NCI-H1417 (cell line): ENCODE measurements at regions not wholly inside any gene's neighbourhood (a gene's known extent, or its start where the extent isn't known, plus 50 kb on each side); places are given as distances from the start of the nearest gene placed in this dataset.
A peak's percentile ranks its signal among the peaks of the same experiment; 100 is the strongest.

Source experiments
- DNase-seq, 3 experiments: peaks; one replicate each; lab custom pipeline; 2025; lab: John Stamatoyannopoulos, UW

DNA sequence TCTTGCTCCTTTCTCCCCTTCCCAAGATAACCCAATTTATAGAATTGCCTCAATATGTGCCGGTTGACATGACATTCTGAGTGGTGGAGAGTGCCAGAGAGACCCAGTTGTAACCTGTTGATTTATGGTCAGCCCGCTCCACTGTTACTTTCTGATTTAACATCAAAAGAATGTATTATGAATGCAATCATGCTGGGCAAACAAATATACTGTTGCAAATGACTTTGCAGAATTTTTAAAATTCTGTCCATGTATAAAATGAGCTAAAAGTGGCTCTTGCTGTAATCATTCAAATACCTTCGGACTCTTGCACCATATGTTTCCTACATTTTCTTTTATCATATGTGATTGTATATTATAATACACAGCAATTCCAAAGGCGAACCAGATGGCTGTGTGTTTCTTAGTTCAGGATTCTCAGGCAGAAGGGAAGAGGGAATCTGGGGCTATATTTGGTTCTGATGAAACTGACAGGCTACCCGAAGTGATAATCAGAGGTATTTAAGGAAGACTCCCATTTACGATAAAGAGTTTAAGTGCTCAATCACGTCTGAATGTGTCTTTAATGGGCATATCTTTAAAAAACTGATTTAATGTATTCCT is 131.7 kb downstream of the CLCN4 start:
- no peak for DNase-seq

DNA sequence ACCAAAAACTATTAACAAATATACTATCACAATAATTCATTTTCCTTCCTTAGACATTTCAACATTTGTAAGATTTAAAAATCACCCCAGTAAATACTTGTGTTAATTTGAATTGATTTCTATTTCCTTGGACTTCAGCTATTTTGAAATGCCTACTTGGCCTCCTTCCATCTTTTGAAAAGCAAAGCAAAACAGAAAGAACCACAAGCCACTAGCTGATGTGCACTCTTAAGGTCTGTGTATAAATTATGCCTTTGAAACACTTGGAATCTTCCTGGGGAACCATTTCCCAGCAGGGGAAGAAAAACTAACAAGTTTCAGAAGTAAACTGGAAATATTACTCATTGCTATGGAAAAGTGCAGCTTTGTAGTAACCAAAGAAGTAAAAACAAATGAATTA is 139.8 kb downstream of the CLCN4 start:
- no peak for DNase-seq

DNA sequence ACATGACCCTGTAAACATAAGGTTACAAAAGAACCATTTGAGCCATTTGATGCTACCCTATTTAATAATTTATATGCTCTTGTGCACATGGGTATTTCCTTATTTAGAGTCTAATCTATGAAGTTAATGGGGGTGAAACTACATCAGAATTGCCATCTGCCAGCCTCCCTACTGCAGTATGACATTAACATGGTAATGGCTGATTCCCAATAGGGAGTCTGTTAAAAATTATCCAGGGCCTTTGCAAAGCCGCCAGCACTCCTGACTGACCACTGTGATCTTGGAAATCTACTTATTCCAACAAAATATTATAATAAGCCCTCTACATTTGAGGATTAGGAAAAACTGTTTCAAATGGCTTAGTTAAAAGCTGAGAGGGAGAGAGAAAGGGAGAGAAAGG is 153.7 kb downstream of the CLCN4 start:
- no peak for DNase-seq

DNA sequence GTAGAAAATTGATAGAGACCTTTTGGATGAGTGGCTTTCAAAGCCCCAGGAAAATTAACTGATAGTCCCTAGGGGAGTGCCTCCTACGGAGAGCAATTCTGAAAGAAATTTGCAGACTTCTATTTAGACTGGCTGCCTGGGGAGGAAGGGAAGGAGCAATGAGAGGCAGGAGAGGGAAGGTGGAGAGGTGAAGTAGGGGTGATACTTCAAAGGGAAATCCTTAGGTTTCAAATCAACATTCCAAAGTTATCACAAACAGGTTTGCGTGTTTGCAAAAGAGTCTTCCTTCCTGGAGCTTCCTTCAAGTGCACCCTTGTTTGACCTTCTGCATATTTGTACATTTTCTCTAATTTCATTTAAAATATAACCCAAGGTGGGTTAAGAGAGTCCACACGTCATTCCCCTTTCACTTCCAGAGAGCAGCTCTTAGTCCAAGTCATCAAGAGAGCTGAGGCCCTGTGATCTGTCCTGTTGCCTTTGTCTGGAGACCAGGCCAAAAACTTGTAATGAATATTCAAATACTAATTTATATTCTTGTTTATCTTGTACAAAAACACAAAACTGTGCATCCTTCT is 157.8 kb downstream of the CLCN4 start:
- no peak for DNase-seq

DNA sequence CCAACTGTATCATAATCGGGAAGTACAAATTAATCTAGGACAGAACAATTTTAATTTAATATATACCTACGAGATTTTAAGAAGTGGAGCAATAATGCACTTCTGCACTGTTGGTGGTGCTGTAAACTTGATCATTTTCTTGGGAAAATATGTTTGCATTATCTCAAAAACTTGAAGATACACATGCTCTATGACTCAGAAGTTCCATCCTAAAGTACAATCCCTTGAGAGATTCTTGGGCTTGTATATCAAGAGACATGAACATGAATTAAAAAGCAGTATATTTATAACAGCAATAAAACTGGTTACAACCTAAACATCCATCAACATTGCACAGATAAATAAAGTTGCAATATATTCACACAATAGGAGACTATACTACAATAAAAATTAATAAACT is 168.8 kb downstream of the CLCN4 start:
- DNase-seq = no peak

DNA sequence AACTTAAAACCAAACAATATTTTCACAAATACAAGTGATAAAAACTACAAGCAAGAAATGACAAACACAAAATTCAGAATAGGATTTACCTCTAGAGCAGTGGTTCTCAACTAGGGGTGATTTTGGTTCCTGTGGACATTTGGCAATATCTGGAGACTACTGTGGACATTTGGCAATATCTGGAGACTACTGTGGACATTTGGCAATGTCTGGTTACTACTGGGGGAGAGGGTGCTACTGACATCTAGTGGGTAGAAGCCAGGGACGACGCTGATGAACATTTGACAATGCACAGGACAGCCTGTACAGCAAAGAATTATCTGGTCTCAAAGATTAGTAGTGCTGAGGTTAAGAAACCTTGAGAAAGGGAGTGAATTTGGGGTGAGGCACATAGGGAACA is 169.8 kb downstream of the CLCN4 start:
- peak in 1 of 3 experiments; percentile 59 for DNase-seq

DNA sequence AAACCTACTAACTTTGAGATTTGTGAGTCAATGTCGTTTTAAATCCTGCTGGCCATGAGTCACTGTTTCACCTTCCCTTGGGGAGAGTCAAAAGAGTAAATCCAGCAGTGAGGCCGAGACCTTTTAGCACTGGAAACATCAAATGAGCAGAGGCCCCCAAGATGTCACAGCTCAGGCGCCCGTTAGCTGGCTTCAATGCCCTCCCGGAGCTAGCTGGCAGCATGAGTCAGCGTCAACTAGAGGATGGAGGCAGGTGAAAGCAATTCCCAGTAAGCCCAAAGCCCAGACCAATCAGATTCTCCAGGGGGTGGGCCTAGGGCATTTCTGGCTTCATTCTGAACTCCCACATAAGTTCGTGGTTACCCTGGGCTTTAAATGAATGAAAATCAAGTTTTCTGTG is 170.9 kb downstream of the CLCN4 start:
- DNase-seq = peak in 1 of 3 experiments; percentile 25

DNA sequence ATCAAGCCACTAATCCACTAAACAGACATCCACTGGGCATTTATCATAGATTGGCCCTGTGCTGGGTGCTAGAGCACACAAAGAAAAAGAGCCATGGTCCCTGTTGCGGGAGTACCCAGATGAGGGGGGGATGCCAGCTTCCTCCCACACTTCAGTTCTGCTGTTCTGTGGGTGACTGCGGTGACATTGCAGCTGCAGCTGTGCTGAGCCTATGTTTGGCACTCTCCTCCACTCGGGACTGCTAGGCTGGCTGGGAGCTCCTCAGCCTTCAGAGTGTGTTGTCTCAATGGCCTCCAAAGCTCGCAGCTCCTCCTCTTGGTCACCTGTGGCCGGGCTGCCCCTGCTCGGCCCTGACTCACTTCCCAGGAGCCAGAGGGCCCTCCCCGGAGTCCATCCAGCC is 173.2 kb downstream of the CLCN4 start:
- no peak for DNase-seq

DNA sequence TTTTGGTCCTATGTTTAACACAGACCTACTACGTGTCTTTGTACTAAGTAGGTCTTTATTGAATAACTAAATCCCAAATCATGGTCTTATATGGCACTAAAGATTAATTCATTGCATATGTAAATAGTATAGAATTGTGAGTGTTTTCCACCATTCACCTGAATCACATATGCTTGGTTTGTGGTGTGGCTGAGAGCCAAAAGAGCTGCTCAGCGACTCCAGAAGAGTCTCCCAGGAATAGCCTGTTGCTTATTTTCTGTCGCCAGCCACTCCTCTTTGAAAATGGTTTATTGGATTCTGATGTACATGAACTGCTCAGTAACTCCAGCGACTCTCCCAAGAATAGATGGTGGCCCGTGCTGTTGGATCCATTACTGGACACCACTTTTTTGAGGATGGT is 184.5 kb downstream of the CLCN4 start:
- peak in 1 of 3 experiments; percentile 42 for DNase-seq

DNA sequence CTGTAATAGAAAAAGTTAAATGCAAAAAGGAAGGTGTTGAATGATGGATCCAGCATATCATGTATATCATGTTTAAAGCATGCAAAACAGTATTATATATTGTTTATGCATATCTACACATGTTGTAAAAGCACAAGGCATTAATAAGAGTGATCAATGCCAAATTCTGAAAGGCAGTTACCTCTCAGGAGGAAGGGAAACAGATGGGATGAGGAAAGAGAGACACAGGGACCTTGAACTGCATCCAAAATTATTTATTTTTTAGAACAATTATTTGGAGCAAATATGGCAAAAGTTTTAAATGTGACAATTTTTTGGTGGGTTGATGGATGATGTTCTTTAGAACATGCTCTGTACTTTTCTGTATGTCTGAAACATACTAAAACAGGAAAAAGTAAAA is 193.4 kb downstream of the CLCN4 start:
- DNase-seq = no peak

DNA sequence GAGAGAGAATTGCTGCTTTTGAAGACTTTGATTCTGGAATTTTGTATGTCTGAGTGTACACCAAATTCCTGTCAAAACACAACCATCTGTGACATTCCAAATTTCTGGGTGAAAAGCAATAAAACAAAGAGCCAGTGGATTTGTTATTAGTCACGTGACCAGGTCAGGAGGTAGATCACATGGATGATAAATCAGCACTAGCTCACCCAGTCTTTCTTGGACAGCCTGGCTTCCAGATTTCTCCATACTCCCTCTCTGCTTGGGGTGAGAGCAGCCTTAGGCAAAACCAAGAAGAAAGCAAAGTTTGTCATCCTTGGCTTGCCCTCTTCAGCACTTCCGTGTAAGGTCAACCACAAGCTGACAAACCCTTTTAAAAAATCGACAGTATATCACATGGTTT is 194.2 kb downstream of the CLCN4 start:
- no peak for DNase-seq

DNA sequence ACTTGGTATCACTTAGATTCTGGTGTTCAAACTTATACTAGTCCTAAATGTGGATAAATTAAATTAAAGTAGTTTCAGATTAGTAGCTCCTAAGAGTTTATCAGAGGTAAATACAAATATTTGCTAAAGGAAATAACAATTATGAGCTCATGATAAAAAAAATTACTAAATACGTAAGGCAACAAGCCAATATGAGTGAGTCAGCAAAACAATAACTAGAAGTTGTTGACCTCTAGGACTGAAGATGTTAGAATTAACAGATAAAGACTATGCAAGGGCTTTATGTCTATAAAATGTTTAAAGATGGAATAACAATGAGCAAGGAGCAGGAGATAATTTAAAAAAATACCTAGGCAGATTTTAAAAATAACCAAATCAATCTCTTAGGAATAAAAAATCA is 195.8 kb downstream of the CLCN4 start:
- no peak for DNase-seq

DNA sequence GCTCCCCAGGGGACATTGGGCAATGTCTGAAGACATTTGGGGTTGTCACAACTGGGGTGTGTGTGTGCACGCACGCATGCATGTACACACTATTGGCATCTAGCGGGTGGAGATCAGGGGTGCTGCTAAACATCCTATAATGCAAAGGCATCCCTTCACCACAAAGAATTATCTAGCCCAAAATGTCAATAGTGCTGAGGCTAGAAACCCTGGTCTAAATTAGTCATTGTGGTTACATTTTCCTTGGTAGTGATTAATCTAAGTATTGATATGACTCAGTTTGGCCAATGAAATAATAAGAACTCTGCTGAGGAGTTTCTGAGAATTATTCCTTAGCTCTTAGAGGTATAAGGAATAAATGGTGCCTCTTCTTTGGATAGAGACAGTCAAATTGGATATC is 200.2 kb downstream of the CLCN4 start:
- DNase-seq = no peak

DNA sequence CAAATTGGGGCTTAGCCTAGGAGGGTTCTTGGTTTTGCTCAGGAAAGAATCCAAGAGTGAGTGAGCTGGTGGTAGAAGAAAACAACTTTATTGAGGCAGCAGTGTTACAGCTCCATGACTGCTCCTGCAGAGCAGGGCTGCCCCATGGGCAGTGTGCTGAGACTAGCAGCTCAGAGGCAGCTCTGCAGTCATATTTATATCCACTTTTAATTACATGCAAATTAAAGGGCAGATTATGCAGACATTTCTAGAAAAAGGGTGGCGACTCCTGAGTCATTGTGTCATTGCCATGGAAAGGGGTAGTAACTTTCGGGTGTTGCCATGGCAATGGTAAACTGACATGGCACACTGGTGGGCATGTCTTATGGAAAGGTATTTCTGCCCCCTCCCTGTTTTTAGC is 202.2 kb downstream of the CLCN4 start:
- DNase-seq = no peak

DNA sequence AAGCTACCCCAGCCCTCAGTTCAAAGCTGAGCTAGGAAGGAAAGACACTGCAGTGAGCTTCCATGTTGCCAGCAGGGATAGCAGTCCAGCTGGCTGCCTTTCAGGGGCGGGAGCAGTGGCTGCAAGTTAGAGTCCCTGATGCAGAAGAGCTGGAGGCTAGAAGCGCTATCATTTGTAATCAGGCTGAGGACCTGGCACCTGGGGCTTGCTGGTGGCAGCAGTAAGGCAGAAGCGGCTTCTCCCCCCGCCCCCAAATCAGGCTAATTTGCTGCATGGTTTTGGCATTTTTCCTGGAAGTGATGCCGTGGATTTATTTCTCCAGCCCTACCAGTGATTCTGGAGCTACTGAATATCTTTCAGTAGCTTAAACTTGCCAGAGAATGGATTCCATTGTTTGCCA is 203.3 kb downstream of the CLCN4 start:
- no peak for DNase-seq

DNA sequence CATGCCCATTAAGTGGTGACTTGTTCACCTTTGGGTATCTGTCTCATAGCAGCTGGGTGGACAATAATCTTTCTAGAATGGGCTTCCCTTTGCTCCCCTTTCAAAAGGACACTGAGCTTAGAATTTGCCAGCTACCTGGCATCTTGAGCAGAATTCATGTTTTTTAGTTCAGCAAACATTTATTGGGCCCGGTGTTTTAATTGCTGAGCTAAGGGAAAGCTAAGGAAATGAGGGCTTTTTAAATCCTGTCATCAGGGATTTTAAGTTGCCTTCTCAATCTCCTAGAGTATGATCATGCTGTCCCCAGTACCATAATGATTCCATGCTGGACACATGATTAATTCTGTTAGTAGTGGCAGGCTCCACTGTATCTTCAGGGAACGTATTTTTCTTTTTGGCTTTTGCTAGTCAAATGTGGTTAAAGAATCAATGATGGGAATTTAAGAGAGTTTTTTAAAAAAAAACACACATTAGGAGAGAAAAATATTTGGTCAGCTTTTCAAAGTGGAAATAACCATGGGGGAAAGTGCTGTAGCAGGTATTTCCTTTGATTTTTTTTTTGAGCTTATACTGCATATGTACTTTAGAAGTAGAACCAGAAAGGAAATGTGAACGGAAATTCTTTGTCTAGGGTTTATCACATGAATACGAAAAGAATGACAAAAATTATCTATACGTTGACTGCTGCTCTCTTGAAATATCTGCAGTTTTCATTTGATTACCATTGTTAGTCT is 208.9 kb downstream of the CLCN4 start:
- DNase-seq = no peak

DNA sequence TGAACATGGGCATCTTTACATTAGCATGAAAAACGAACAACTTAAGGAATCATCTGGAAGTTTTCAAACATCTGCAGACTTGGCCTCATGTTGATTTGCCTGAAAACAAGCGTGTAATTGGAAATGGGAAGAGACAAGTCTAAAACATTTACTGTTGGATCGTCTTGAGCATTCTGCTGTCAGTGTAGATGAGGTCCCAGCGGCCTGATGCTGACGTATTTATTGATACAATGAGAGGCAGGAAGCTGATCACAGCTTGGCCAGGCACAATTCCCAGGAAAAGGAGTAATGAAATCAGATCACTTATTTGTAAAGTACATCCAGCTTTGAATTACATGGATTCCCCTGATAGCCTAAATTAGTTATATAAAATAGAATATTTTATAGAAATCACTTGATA is 210.6 kb downstream of the CLCN4 start:
- no peak for DNase-seq

DNA sequence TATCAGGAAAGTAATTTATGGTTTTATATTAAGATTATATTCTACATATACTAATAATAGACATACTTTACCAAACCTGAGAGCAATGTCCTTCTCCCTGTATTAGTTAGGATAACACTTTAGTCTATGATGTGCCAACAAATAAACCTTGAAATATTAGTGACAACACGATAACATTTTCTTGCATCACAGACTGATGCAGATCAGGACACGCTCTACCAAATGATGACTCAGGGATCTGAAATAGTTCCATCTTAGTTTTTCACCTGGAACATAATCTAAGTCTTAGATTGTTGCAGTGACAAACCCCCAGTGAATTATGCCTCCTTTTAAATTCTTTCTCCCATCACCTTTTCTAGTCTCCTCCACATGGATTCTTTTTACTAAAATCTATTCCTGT is 214.2 kb downstream of the CLCN4 start:
- no peak for DNase-seq

DNA sequence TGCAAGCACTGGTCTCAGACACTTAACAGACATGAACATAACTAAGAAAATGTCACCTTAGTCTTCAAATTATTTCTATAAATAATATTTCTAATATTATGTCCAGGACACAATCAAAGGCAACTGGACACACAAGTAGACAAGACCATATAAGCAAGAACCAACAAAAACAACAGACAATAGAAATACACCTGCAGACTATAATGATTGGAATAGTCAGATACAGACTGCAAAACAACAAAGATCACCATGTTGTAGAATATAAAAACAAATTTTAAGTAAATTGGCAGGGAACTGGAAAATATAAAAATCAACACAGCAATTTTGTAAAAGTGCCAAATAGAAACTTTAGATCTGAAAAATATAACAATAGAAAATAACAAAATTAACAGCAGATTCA is 220.7 kb downstream of the CLCN4 start:
- DNase-seq = no peak

DNA sequence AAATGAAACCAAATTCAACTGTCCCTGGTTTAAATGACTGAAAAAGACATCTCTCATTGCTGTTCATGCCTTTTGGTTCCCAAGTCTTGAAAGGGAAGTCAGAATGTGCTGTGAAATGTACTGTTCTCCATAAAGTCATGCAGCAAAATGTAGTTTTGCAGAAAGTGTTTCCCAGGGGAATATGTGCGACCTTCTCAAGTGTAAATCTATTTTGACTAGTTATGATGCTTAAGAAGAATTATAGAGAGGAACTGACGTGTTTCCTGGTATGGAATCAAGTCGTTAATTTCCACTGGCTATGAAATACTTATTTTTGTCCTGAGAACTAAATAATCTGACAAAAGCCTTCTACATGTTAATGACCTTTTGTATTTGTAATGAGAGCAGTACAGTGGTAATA is 223.1 kb downstream of the CLCN4 start:
- DNase-seq = no peak

DNA sequence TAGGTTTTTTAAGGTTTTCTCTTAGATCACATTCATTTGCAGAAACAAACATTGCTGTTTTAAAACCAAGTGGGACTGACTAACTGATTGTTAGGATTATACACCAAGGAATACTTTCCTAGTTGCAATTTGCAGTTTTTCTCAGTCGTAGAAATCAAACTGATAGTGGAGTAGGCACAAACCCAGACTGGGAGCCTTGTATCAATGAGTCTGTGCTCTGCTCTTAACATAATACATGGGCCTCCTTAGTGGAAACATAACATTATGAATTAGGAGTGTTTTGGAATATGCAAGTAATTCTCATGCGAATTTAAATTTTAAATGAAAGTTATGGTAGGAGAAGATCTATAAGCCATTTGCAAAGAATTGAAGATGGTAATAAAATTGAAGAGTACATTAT is 223.5 kb downstream of the CLCN4 start:
- DNase-seq = no peak

DNA sequence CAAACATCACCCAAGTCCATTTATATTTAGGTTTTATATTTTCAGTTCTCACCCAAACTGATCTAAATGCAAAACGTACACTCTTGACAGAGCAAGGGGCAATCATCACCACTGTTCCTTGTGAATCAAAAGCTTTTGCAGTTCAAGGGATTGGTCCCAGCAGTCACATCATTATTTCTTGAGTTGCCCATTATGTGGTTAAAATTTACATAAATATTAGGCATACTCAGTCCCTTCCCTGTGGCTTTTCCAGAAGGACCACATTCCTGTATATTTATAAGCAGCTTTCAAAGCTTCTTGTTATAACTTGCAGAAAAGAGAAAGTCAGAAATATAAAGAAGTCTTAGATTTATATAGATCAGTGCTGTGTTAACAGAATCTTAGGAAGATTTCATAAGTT is 224.4 kb downstream of the CLCN4 start:
- DNase-seq = no peak

DNA sequence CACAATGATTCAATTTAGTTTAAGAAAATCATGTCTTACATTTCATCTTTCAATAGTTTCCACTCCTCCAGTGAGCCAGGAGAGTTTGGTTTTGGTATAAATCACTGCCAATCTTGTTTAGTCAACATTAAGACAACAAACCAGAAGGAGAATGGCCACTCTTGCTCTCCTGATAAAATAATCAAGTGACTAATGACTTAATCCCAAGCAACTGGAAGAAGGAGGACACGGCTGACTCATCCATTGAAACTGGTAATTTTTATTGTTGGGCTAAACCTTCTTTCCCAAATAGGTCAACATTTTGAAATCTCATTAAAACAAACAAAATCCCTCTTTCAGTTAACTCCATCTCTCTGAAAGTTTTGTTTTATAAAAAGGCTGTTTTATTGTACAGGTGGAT is 230.2 kb downstream of the CLCN4 start:
- no peak for DNase-seq

DNA sequence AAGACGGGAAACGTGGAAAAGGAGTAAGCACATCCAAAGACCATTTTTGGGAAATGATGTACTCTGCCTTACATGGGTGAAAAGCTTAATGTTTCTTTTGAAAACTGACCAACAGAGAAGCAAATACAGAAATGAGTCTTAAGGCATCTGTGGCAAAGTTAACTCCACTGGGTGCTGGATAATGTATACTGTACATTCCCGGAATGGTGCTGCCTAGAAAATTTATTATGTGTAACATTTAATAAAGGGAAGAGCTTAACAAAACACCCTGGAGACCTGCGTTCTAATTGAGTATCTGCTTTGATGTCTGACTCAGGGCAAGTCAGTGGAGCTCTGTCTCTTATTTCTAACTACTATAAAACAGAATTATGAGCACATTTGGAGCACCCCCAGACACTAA is 230.2 kb downstream of the MID1 start:
- no peak for DNase-seq
